NCI-H1930 (cell line): ENCODE measurements at regions not wholly inside any gene's neighbourhood (a gene's known extent, or its start where the extent isn't known, plus 50 kb on each side); places are given as distances from the start of the nearest gene placed in this dataset.

Experiments
- DNase-seq, 2 experiments: peaks; one replicate each; lab custom pipeline; 2025; lab: John Stamatoyannopoulos, UW

- no peak for DNase-seq
Observed at GRCh38 chr5:124232515-124232914, 513.9 kb downstream of the ZNF608 start.

GRCh38 chr5:124231802-124232201, 514.6 kb downstream of the ZNF608 start:
- no peak for DNase-seq

GRCh38 chr5:124231230-124231629, 515.2 kb downstream of the ZNF608 start:
- DNase-seq: no peak

GRCh38 chr5:124230456-124230855, 516.0 kb downstream of the ZNF608 start:
- no peak for DNase-seq

- DNase-seq: no peak
Observed at GRCh38 chr5:124229352-124229751, 517.1 kb downstream of the ZNF608 start.

GRCh38 chr5:124227914-124228313, 518.5 kb downstream of the ZNF608 start:
- DNase-seq: no peak

- DNase-seq: no peak
Observed at GRCh38 chr5:124220418-124220817, 526.0 kb downstream of the ZNF608 start.

GRCh38 chr5:124212934-124213333, 533.5 kb downstream of the ZNF608 start:
- DNase-seq: no peak

GRCh38 chr5:124210111-124210910, 536.1 kb downstream of the ZNF608 start:
- no peak for DNase-seq

GRCh38 chr5:124207118-124207517, 539.3 kb downstream of the ZNF608 start:
- no peak for DNase-seq

- no peak for DNase-seq
Observed at GRCh38 chr5:124206540-124206939, 539.9 kb downstream of the ZNF608 start.

GRCh38 chr5:124203303-124203702, 543.1 kb downstream of the ZNF608 start:
- no peak for DNase-seq

GRCh38 chr5:124200381-124200780, 546.1 kb downstream of the ZNF608 start:
- DNase-seq: no peak

- DNase-seq: no peak
Observed at GRCh38 chr5:124199893-124200292, 546.5 kb downstream of the ZNF608 start.

- DNase-seq: no peak
Observed at GRCh38 chr5:124195411-124195810, 551.0 kb downstream of the ZNF608 start.

- no peak for DNase-seq
Observed at GRCh38 chr5:124194282-124194681, 552.2 kb downstream of the ZNF608 start.

GRCh38 chr5:124193371-124193789, 553.1 kb downstream of the ZNF608 start:
- no peak for DNase-seq

GRCh38 chr5:124192716-124193115, 553.7 kb downstream of the ZNF608 start:
- DNase-seq: no peak

- DNase-seq: no peak
Observed at GRCh38 chr5:124185716-124186115, 560.7 kb downstream of the ZNF608 start.

- DNase-seq: no peak
Observed at GRCh38 chr5:124182133-124182532, 564.3 kb downstream of the ZNF608 start.

- DNase-seq: no peak
Observed at GRCh38 chr5:124180875-124181461, 565.5 kb downstream of the ZNF608 start.

GRCh38 chr5:124180299-124180874, 566.1 kb downstream of the ZNF608 start:
- no peak for DNase-seq

GRCh38 chr5:124179819-124180218, 566.6 kb downstream of the ZNF608 start:
- no peak for DNase-seq
